Panc1 (cell line): ENCODE measurements at regions not wholly inside any gene's neighbourhood (a gene's known extent, or its start where the extent isn't known, plus 50 kb on each side); places are given as distances from the start of the nearest gene placed in this dataset.

ENCODE experiments used
- ATAC-seq: fragments of 200-7000 bp; cut with Tn5 transposase; 2 replicates; pipeline ENCODE4 v1.9.1; 2020; ENCODE audit warnings: mild to moderate bottlenecking, moderate library complexity
- BruUV-seq: library from RNA; stranded (reverse); fragments of 400-500 nt; replicated peaks from 2 replicates; lab custom pipeline; 2021; lab: Mats Ljungman, UMichigan
- CTCF ChIA-PET: fragments of 300-600 bp; sonication (Branson Sonifier 250); formaldehyde crosslinking; loops from one replicate; lab custom pipeline; 2022; ENCODE audit warnings: antibody characterized with exemption; lab: Charles Lee
- POLR2A ChIA-PET: fragments of 300-600 bp; sonication (Branson Sonifier 250); formaldehyde crosslinking; loops from one replicate; lab custom pipeline; 2022; ENCODE audit warnings: antibody characterized with exemption; lab: Charles Lee
- DNase-seq: peaks from one replicate; pipeline ENCODE4 v3.0.0-alpha.2; 2010; ENCODE audit warnings: low read depth, low spot score
- H3K27ac ChIP-seq: 2 replicates; pipeline ENCODE4 v1.5.1; 2011; ENCODE audit warnings: mild to moderate bottlenecking, low read length, inconsistent platforms
- H3K27me3 ChIP-seq: fragments of 200-500 bp; sonication (Bioruptor generic); 2 replicates; pipeline ENCODE4 v1.6.0; 2014; ENCODE audit warnings: low read length, inconsistent platforms; ENCODE audit not compliant: control insufficient read depth, insufficient read depth
- H3K36me3 ChIP-seq: fragments of 200-500 bp; sonication (Bioruptor generic); 2 replicates; pipeline ENCODE4 v1.5.1; 2014; ENCODE audit warnings: inconsistent platforms, mild to moderate bottlenecking, low read length, moderate library complexity; ENCODE audit not compliant: control insufficient read depth, insufficient read depth
- H3K4me1 ChIP-seq: 2 replicates; pipeline ENCODE4 v1.5.1; 2011; ENCODE audit warnings: inconsistent platforms, mild to moderate bottlenecking, low read length, moderate library complexity; ENCODE audit not compliant: control insufficient read depth, insufficient read depth
- H3K4me3 ChIP-seq, 2 experiments: 2 replicates each; pipeline ENCODE4 v1.5.1; 2011 to 2012; ENCODE audit warnings: low read depth in 2 of 2, low read length in 2 of 2, mild to moderate bottlenecking in 2 of 2, inconsistent platforms in 1 of 2, moderate library complexity in 1 of 2
- H3K9me3 ChIP-seq: fragments of 200-500 bp; sonication (Bioruptor generic); 2 replicates; pipeline ENCODE4 v1.5.1; 2014; ENCODE audit warnings: low read depth, mild to moderate bottlenecking, inconsistent platforms, low read length, moderate library complexity; ENCODE audit not compliant: control insufficient read depth, insufficient read depth
- CTCF ChIP-seq: fragments of 450-650 bp; IDR thresholded peaks from 2 replicates; pipeline ENCODE4 v1.5.1; 2017; ENCODE audit warnings: mild to moderate bottlenecking
- POLR2AphosphoS5 ChIP-seq: IDR thresholded peaks from 2 replicates; pipeline ENCODE4 v1.6.1; 2012; ENCODE audit warnings: mild to moderate bottlenecking, low read depth, low read length, moderate library complexity
- SIN3A ChIP-seq: IDR thresholded peaks from 2 replicates; pipeline ENCODE4 v1.6.1; 2012; ENCODE audit warnings: low read depth, mild to moderate bottlenecking, low read length, moderate library complexity, borderline replicate concordance; ENCODE audit not compliant: insufficient read depth
- TCF7L2 ChIP-seq: IDR thresholded peaks from 2 replicates; pipeline ENCODE4 v1.6.1; 2011; ENCODE audit warnings: mild to moderate bottlenecking, low read depth, low read length, inconsistent platforms
- in situ Hi-C: cut with HindIII; loops from 2 replicates; pipeline ENCODE4 v1.10.0; 2016; ENCODE audit warnings: low sequenced_read_pairs, low pct_unique_long_range_greater_than_20kb
- intact Hi-C: fragments of 100-400 bp; cut with micrococcal nuclease; formaldehyde crosslinking; loops from one replicate; pipeline ENCODE4 v1.10.0; 2022; ENCODE audit not compliant: unreplicated experiment
- TF ChIP-seq, protein P1 (sequence below), 2 experiments: IDR thresholded peaks; 2 replicates each; pipeline ENCODE4 v1.6.1; 2011 to 2012; ENCODE audit warnings: low read depth in 2 of 2, control low read depth in 1 of 2, low read length in 1 of 2, mild to moderate bottlenecking in 1 of 2, moderate library complexity in 1 of 2; ENCODE audit not compliant: insufficient read depth in 1 of 2

- ATAC-seq, result no peak
- ChIA-PET POLR2A (no interaction called here), CTCF (no interaction called here)
- no peak overlapping the region for H3K4me3 ChIP-seq
- intact Hi-C loops, result no loop called here
- H3K9me3 ChIP-seq, result no peaks in the 10 kb centered on the region
- no TSS peak for BruUV-seq
- no peak for DNase-seq
- TF ChIP-seq, protein P1, sequence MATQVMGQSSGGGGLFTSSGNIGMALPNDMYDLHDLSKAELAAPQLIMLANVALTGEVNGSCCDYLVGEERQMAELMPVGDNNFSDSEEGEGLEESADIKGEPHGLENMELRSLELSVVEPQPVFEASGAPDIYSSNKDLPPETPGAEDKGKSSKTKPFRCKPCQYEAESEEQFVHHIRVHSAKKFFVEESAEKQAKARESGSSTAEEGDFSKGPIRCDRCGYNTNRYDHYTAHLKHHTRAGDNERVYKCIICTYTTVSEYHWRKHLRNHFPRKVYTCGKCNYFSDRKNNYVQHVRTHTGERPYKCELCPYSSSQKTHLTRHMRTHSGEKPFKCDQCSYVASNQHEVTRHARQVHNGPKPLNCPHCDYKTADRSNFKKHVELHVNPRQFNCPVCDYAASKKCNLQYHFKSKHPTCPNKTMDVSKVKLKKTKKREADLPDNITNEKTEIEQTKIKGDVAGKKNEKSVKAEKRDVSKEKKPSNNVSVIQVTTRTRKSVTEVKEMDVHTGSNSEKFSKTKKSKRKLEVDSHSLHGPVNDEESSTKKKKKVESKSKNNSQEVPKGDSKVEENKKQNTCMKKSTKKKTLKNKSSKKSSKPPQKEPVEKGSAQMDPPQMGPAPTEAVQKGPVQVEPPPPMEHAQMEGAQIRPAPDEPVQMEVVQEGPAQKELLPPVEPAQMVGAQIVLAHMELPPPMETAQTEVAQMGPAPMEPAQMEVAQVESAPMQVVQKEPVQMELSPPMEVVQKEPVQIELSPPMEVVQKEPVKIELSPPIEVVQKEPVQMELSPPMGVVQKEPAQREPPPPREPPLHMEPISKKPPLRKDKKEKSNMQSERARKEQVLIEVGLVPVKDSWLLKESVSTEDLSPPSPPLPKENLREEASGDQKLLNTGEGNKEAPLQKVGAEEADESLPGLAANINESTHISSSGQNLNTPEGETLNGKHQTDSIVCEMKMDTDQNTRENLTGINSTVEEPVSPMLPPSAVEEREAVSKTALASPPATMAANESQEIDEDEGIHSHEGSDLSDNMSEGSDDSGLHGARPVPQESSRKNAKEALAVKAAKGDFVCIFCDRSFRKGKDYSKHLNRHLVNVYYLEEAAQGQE (IDR thresholded peaks at IDR 0.05; ENCODE audit: insufficient read depth in 1 of 2, low read depth in 2 of 2, low read length in 1 of 2), result no peak
- TF ChIP-seq SIN3A (no peak), TCF7L2 (no peak), POLR2AphosphoS5 (no peak), CTCF (no peak)
- H3K27me3 ChIP-seq, result no peaks in the 10 kb centered on the region
- in situ Hi-C loops, result no loop called here
- H3K27ac ChIP-seq, result no peak overlapping the region
- no peaks in the 10 kb centered on the region for H3K4me1 ChIP-seq
- no peaks in the 10 kb centered on the region for H3K36me3 ChIP-seq
These were observed 121.7 kb downstream of the EDEM1 start for GRCh38 chr3:5309171-5309570.

GRCh38 chr3:5309602-5310001 is 122.1 kb downstream of the EDEM1 start:
- in situ Hi-C loops, result no loop called here

More at GRCh38 chr3:5309602-5310001, 122.1 kb downstream of the EDEM1 start:
- DNase-seq, result no peak
- BruUV-seq, result no TSS peak
- no peaks in the 10 kb centered on the region for H3K4me1 ChIP-seq
- no peaks in the 10 kb centered on the region for H3K36me3 ChIP-seq
- no peak overlapping the region for H3K4me3 ChIP-seq
- no peak for TF ChIP-seq TCF7L2
- no peak for TF ChIP-seq SIN3A
- no peak for TF ChIP-seq CTCF
- no peak for TF ChIP-seq POLR2AphosphoS5
- TF ChIP-seq, protein P1 (IDR thresholded peaks at IDR 0.05; ENCODE audit: insufficient read depth in 1 of 2, low read depth in 2 of 2, low read length in 1 of 2), result no peak
- H3K27ac ChIP-seq, result no peak overlapping the region
- POLR2A ChIA-PET, result no interaction called here
- no peaks in the 10 kb centered on the region for H3K9me3 ChIP-seq
- CTCF ChIA-PET, result no interaction called here
- no peaks in the 10 kb centered on the region for H3K27me3 ChIP-seq
- intact Hi-C loops, result no loop called here
- ATAC-seq, result no peak
